Heart left ventricle (tissue), 16 donors: ENCODE measurements at regions not wholly inside any gene's neighbourhood (a gene's known extent, or its start where the extent isn't known, plus 50 kb on each side); places are given as distances from the start of the nearest gene placed in this dataset.

Experiments
- ATAC-seq, 4 donors: fragments of 200-7000 bp; cut with Tn5 transposase; one replicate each; pipeline ENCODE4 v1.9.1; 2020 to 2022; ENCODE audit warnings: moderate library complexity in 4 of 4, mild to moderate bottlenecking in 3 of 4, moderate number of reproducible peaks in 1 of 4
- DNase-seq, 5 donors: peaks; one replicate each; pipeline ENCODE4 v3.0.0-alpha.2; 2020
- H3K27ac ChIP-seq, 12 donors: fragments of 200-600 bp; sonication (generic) in 4 of 12; one replicate each; pipeline versions ENCODE4 v1.5.0 to v1.8.0; 2016 to 2022; ENCODE audit warnings: mild to moderate bottlenecking in 2 of 12
- H3K27me3 ChIP-seq, 9 donors: fragments of 200-600 bp; sonication (generic) in 2 of 9; one replicate each; pipeline versions ENCODE4 v1.5.1 to v1.8.0; 2016 to 2022; ENCODE audit warnings: mild to moderate bottlenecking in 3 of 9
- H3K36me3 ChIP-seq, 9 donors: fragments of 200-600 bp; sonication (generic) in 2 of 9; one replicate each; pipeline versions ENCODE4 v1.5.0 to v1.8.0; 2018 to 2022; ENCODE audit warnings: mild to moderate bottlenecking in 2 of 9
- H3K4me1 ChIP-seq, 12 donors: fragments of 200-600 bp; sonication (generic) in 4 of 12; one replicate each; pipeline versions ENCODE4 v1.5.0 to v1.8.0; 2016 to 2022; ENCODE audit warnings: mild to moderate bottlenecking in 3 of 12
- H3K4me3 ChIP-seq, 12 donors: fragments of 200-600 bp; sonication (generic) in 4 of 12; one replicate each; pipeline versions ENCODE4 v1.5.0 to v1.8.0; 2017 to 2022; ENCODE audit warnings: mild to moderate bottlenecking in 9 of 12, moderate library complexity in 4 of 12
- H3K9me3 ChIP-seq, 12 donors: fragments of 200-600 bp; sonication (generic) in 4 of 12; one replicate each; pipeline versions ENCODE4 v1.5.0 to v1.8.0; 2016 to 2022; ENCODE audit warnings: mild to moderate bottlenecking in 1 of 12
- CTCF ChIP-seq, 12 donors: fragments of 200-600 bp; sonication (generic) in 4 of 12; IDR thresholded peaks; one replicate each; pipeline versions ENCODE4 v1.5.0 to v1.8.0; 2018 to 2022; ENCODE audit warnings: antibody characterized with exemption in 12 of 12, mild to moderate bottlenecking in 5 of 12
- POLR2A ChIP-seq, 2 donors: fragments of 450-650 bp; IDR thresholded peaks; one replicate each; pipeline ENCODE4 v1.6.1; 2017; ENCODE audit warnings: antibody characterized with exemption in 2 of 2, mild to moderate bottlenecking in 2 of 2, moderate library complexity in 2 of 2
- WGBS, 4 donors: extraction: QIAGEN DNeasy Blood & Tissue Kit in 2 of 4; methylation state at CpG; one replicate each; pipeline versions ENCODE4 v1.1.5 to v1.1.7; 2013 to 2018; 5-methylcytosine and 5-hydroxymethylcytosine counted together
- intact Hi-C, 10 donors: fragments of 100-400 bp; cut with DNase I; formaldehyde crosslinking; loops; one replicate each; pipeline versions ENCODE4 v1.11.1 to v1.14.2; 2022
- donor health status: ischemic (EF 13 %, LVEDD 7.1; RV severe dilation, severe dysfunction).
- donor health status: healthy with polysubstance abuse.
- donor health status: DM: no; HTN: yes; CAD: no.
- donor health status: DM: no; HTN: no; CAD: no.
- donor health status: ischemic (EF 25% LVEDD 6.9; RV normal size, moderate dysfunction).
- donor health status: ischemic (EF 25% LVEDD 5.7; RV mildly dilated, moderate dysfunction).
- donor health status: healthy.
- donor health status: DM: yes; HTN: yes; CAD: no.
- donor health status: ischemic (EF 35%, LVEDD 5.7; RV mildly dilated, moderate dysfunction).
- donor health status: nonischemic (EF 11% LVEDD 7.7; RV severe dilation, severe dysfunction).
- donor health status: DM: yes; HTN: yes; CAD: no.
- donor health status: PGD.
- donor health status: ischemic (EF 29% LVEDD 5.4; RV normal size, mild dysfunction).
- donor health status: nonischemic (EF 23%, LVEDD 6.1; RV moderate dilation, normal function).

GRCh38 chr11:57047610-57048009 lies 58.9 kb downstream of the OR5AK2 start:
- no peak overlapping the region for H3K4me3 ChIP-seq
- no peaks in the 10 kb centered on the region for H3K27me3 ChIP-seq
- ATAC-seq (no peak), DNase-seq (no peak)
- no peaks in the 10 kb centered on the region for H3K36me3 ChIP-seq
- H3K9me3 ChIP-seq: peaks cover 0 to 18% (median 5%) of the 10 kb centered on the region in 12 donors
- TF ChIP-seq POLR2A (IDR thresholded peaks at IDR 0.05) (no peak), CTCF (IDR thresholded peaks at IDR 0.05) (no peak)
- no peak overlapping the region for H3K27ac ChIP-seq
- intact Hi-C loops: loop anchor here in 1 of 10 donors (10.0 kb wide), 1 partner anchor 63 kb away; the partner anchor contains the start of gene OR5AK2
- no peaks in the 10 kb centered on the region for H3K4me1 ChIP-seq

- Histone ChIP-seq H3K36me3 (no peaks in the 10 kb centered on the region), H3K4me1 (no peaks in the 10 kb centered on the region), H3K27me3 (no peaks in the 10 kb centered on the region), H3K9me3 (peaks cover 0 to 13% (median 0%) of the 10 kb centered on the region in 12 donors), H3K4me3 (no peak overlapping the region), H3K27ac (no peak overlapping the region)
- ATAC-seq: no peak
- intact Hi-C loops: loop anchor here in 2 of 10 donors (10.0 kb wide), 2 partner anchors 55 to 65 kb away; partner anchors contain the start of gene OR5AK2 (in 1 of the 2)
- WGBS, 4 donors: 81 to 90% (median 84%) methylated on average over 4 of the region's 4 CpGs
- no peak for TF ChIP-seq CTCF (IDR thresholded peaks at IDR 0.05)
- no peak for TF ChIP-seq POLR2A (IDR thresholded peaks at IDR 0.05)
- DNase-seq: no peak
Measured at GRCh38 chr11:57049749-57050148, 61.0 kb downstream of the OR5AK2 start.

GRCh38 chr11:57054817-57055216 lies 66.1 kb downstream of the OR5AK2 start:
- intact Hi-C loops: loop anchor here in 1 of 10 donors (10.0 kb wide), 1 partner anchor 60 kb away; no protein-coding TSS in a partner anchor
- H3K27ac ChIP-seq: no peak overlapping the region
- no peak overlapping the region for H3K4me3 ChIP-seq
- no peaks in the 10 kb centered on the region for H3K4me1 ChIP-seq
- no peaks in the 10 kb centered on the region for H3K36me3 ChIP-seq
- H3K9me3 ChIP-seq: peaks cover 0 to 6% (median 0%) of the 10 kb centered on the region in 12 donors
- ATAC-seq: no peak
- no peak for DNase-seq
- TF ChIP-seq POLR2A (IDR thresholded peaks at IDR 0.05) (no peak), CTCF (IDR thresholded peaks at IDR 0.05) (no peak)
- H3K27me3 ChIP-seq: no peaks in the 10 kb centered on the region

GRCh38 chr11:57055744-57056143 lies 67.0 kb downstream of the OR5AK2 start:
- no peak overlapping the region for H3K27ac ChIP-seq
- no peaks in the 10 kb centered on the region for H3K36me3 ChIP-seq
- no peak overlapping the region for H3K4me3 ChIP-seq
- TF ChIP-seq CTCF (IDR thresholded peaks at IDR 0.05): no peak
- no peak for TF ChIP-seq POLR2A (IDR thresholded peaks at IDR 0.05)
- DNase-seq (no peak), ATAC-seq (no peak)
- H3K9me3 ChIP-seq: peaks cover 0 to 7% (median 0%) of the 10 kb centered on the region in 12 donors
- H3K4me1 ChIP-seq: no peaks in the 10 kb centered on the region
- H3K27me3 ChIP-seq: no peaks in the 10 kb centered on the region
- WGBS, 4 donors: 92 to 95% (median 93%) methylated on average over 2 of the region's 2 CpGs
- intact Hi-C loops: loop anchor here in 1 of 10 donors (10.0 kb wide), 1 partner anchor 61 kb away; no protein-coding TSS in a partner anchor
